NCI-H187 (cell line): ENCODE measurements at regions not wholly inside any gene's neighbourhood (a gene's known extent, or its start where the extent isn't known, plus 50 kb on each side); places are given as distances from the start of the nearest gene placed in this dataset.
A peak's percentile ranks its signal among the peaks of the same experiment; 100 is the strongest.
"Not testable (repeated sequence)": the region's sequence is repeated elsewhere in the genome, so short reads cannot be mapped to it uniquely, and the experiment has no call there.

Experiments
- DNase-seq, 2 experiments: peaks; one replicate each; lab custom pipeline; 2025; lab: John Stamatoyannopoulos, UW

DNA sequence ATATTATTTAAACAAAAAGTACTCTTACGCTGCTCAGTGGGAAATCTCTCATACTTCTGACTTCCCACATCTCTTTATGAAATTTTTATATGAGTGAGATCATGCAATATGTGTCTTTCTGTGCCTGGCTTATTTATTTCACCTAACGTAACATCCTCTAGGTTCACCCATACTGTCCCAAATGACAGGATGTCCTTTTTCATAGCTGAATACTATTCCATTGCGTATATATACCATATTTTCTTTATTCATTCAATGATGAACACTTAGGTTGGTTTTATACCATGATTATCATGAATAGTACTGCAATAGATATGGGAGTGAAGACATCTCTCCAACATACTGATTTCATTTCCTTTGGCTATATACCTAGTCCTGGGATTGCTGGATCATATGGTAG is 57.8 kb upstream of the TPP2 start:
- no peak for DNase-seq

DNA sequence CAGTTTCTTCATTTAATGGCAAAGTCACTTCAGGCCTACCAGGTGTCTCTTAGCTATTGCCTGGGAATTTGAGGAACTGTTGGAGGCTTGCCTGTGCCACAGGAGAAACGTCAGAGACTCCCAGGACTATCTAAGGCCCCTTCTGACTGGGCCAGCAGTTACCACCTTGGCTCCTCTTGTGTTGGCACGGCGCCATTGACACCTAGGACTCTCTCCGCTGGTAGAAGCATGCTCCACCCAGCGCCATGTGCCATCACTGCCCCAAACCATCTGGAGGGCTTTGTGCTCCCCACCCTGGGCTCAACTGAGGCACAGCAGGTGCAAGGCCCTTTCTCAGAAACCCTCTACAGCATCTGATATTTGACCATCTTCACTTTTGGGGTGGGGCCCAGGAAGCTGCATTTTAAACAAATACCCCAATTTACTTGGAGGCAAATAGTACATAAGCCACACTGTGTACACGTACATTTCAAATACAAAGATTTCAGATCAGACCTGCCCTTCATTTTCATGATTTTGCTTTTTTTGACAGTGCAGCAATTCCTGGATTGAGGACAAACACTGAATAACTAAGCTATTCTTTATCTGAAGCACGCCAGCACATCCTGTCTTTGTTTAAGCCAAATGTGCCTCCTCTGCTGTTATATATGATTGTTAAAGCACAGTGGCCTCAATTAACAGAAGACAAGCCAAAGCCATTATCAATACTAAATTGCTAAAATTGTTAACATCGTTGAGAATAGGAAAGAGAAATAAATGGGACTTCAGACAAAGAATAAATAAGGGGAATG is 59.9 kb upstream of the TPP2 start:
- DNase-seq: no peak

DNA sequence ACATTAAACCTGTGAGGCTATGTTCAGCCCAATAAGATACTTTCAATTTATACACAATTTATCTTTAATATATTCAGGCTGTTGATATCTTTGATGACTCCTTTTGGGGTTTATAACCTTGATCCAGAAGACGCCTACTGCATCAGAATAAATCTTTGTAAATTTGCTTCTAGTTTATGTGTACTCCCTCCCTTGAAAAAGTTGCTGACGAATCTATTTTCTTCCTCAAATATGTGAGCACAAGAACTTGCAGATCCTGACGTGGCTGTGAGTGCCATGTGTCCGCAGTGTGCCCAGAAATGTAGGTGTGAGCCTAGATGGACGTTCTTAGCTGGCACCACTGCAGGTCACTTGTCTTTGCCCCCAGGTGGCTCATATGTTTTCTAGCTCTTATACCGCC is 60.6 kb upstream of the TPP2 start:
- no peak for DNase-seq

DNA sequence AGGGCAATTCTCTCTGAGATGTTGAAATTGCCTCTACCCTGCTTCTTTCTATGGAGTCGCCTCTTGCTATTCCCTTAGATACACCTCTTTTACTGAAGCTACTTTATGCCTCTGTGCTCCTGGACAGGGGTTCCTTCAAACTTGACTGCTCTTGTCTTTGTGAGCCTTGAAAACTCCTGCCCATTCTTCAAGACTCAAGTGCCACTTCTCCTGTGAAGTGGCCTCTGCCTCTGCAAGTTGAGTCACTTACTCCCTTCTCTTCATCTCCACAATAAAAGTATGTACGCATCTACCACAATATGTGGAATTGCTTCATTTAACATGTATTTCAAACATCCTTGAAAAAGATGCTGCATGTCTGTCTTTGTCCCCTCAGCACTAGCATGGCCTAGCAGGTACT is 66.0 kb upstream of the TPP2 start:
- peak; percentile 56 to 82 for DNase-seq

DNA sequence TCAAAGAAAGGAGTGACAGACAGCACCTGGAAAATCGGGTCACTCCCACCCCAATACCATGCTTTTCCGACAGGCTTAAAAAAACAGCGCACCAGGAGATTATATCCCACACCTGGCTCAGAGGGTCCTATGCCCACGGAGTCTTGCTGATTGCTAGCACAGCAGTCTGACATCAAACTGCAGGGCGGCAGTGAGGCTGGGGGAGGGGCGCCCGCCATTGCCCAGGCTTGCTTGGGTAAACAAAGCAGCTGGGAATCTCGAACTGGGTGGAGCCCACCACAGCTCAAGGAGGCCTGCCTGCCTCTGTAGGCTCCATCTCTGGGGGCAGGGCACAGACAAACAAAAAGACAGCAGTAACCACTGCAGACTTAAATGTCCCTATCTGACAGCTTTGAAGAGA is 74.5 kb upstream of the TPP2 start:
- not testable (repeated sequence) for DNase-seq

DNA sequence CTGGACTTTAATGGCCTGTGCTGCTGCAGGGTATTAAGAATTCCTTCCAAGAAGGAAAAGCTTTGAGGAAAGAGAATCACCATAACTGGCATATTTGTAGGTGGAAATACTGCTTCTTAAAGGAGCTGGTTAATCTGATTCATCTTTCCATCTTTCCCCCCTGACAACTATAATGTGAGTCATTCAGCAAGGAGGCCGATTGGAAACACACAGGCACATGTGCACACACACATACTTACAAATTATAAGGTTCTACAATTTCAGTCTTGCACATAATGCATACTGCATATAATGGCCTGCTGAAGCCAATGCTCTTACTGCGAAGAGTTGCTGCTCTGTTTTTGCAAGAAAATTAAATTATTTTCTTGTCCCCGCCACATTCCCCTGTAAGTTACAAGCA is 78.8 kb upstream of the TPP2 start:
- no peak for DNase-seq

DNA sequence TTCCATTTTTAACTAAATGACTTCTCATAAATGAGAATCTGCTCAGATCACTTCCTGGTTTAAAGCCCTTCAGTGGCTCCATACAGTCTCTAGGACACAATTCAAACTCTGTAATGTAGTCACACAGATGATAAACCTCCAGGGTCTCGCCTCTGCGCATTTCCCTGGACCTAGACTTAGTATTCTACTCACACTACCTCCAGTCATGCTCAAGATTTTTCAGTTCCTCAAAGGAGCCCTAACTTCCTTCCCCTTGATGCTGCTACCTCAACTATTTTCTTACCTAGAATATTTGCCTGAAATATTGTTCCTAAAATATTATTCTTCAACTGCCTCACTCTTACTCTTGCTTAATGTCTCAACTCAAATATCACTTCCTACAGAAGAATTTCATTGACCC is 86.7 kb upstream of the TPP2 start:
- no peak for DNase-seq

DNA sequence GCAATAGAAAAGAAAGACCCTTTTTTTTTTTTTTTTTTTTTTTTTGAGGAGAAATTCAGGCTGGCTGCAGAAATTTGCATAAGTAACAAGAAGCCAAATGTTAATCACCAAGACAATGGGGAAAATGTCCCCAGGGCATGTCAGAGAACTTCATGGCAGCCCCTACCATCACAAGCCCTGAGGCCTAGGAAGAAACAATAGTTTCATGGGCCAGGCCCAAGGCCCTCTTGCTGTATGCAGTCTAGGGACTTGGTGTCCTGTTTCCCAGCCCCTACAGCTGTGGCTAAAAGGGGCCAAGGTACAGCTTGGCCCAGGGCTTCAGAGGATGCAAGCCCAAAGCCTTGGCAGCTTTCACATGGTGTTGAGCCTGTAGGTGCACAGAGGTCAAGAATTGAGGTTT is 88.4 kb upstream of the TPP2 start:
- no peak for DNase-seq

DNA sequence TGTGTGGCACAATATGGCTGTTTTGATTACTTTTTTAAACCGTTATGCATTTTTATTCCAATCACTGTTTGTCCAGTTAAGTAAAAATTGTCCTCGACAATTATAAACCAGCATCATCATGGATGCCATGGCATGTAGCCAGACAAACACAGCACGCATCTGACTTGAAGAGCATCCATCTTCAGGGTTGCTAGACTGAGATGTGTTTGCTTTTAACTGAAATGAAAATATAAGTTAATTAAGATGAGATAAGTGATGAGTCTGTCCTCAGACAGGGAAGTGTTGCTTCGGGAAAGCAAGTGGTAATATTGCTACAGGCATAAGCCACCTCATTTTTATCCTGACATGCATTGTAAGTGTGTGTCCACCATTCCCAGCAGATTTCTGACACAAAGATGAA is 92.8 kb upstream of the TPP2 start:
- no peak for DNase-seq

DNA sequence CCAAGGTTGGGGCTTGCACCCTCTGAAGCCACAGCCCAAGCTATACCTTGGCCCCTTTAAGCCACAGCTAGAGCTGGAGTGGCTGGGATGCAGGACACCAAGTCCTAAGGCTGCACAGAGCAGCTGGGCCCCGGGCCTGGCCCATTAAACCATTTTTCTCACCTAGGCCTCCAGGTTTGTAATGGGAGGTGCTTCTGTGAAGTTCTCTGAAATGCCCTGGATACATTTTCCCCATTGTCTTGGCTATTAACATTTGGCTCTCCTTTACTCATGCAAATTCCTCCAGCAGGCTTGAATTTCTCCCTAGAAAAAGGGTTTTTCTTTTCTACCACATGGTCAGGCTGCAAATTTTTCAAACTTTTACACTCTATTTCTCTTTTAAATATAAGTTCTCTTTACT is 93.8 kb upstream of the FGF14 start:
- no peak for DNase-seq

DNA sequence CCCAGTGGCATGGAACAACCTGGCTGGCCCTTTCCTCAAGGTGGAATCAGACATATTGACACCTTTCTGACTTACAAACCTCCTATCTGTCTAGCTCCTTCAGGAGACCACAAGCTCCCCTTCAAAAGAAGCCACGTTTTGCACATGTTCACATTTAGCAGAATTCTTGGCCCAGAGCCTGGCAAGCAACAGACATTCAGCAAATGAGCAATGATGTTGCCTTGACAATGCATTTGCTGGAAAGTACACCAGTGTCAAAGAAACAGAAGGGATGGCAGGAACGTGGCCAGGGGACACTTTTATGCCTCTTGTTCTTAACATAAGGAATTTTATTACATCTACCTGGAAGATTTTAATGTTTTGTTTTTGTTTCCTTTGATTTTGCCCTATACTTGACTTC is 85.5 kb upstream of the FGF14 start:
- DNase-seq: no peak

DNA sequence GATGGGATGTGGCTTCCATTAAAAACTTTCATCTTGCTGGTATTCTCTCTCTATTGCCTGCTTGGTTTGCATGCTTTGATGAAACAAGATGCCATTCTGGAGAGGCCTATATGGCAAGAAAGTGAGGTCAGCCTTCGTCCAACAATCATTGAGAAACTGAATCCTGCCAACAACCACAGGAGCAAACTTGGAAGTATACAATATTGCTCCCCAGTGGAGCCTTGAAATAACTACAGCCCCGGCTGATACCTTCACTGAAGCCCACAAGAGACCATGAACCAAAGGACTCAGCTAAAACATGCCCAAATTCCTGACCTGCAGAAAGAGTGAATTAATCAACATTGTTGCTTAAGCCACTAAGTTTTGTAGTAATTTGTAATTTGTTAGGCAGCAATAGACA is 82.5 kb upstream of the FGF14 start:
- no peak for DNase-seq

DNA sequence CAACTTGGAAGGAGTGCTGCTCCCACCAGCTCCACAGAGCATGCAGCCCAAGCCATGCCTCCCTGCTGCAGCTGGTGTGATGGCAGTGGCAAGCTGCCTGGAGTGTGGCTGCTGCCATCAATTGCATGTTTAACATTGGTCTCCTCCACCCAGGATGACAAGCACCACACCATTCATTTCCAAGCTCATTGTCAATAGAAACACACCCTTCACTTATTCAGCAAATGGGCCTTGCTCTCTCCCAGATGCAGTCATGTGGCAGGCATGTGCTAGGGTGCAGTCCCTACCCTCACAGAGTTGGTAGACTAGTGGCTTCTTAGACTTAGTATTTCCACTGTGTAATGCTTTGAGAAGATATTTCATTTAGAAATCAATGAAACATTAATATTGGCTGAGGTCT is 70.8 kb upstream of the FGF14 start:
- no peak for DNase-seq

DNA sequence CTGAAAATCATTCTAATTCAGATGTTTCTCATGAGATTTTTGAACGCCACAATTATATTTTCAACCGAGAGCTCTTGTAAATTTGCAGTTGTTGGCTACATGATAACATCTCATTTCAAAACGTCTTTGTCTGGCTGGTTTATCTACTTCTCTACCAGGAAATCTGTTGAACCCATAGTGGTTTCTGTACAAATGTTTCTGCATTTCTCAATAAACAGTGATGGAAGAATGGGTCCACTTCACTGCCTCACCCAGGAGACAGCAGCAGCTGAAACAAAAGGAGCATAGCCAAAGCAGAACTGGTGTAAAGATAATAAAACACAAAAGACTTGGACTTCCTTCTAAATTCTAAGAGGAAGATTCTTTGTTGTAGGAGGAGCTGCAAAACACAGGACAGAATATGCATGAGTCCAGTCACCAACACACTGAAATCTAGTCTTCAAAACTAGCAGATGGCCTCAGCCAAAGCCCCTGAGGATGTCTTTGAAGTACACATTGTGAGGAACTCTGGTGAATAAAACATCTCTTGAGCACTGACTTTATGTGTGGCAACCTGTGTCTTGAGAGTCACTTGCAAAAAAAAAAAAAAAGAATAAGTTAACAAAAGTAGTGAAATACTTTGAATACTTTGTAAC is 68.6 kb upstream of the FGF14 start:
- no peak for DNase-seq

DNA sequence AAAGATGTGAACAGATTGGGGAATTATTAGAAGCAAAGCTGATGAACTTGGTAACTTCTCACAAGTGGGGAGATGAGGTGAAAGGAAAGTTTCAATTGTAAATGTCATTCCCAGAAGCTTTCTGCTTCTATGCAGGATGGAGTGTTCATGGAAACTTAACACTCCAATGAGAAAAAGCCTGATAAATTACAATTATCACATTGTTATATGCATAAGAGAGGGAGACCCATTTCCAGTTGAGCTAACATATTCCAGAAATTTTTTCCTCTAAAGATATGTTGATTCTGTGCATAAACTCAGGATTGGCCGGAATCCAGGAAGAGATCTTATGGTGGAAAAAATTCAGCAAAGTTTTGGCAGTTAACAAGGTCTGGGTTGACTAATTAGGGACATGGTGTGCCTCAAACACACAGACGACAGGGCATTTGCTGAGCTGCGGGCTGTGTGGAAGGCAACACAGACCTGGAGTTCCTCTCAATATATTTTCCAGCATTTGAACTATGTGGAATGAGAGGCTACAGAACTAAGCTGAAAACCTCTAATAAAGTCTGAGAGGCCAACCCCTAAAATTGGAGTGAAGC is 64.9 kb upstream of the FGF14 start:
- no peak for DNase-seq

DNA sequence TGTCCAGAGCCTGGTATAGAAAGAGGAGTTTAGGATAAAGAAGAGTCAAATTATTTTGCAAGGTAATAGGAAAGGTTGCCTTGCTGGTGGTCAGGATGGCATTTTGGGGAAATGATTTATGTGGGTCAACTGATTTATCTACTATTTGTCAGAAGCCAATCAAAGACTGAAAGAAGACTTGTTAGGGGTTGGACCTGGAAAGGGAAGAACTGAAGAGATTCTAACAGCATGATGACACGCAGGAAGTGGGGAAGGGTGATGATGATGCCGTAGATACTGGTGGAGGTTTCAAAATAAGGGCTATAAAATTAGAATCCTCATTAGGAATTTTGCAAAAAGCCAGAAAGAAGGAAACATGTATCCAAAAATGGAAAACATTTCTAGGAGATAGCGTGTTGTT is 60.7 kb upstream of the FGF14 start:
- no peak for DNase-seq

DNA sequence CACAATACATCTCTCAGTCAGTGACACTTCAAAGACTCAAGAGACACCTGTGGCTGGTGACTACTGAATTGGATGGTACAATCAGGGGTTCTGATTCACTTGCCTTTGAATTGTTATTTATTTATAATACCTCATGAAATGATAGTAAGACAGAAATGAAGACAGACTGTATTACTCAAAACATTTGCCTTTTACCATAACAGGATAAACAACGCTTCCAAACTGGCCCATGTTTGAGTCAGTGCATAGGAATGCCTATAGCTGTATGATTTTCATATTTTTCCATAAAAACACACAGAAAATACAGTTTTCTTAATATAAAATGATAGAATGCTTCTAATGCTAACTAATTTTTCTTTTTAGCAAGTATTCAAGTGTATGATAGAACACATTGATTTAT is 59.5 kb upstream of the FGF14 start:
- no peak for DNase-seq

DNA sequence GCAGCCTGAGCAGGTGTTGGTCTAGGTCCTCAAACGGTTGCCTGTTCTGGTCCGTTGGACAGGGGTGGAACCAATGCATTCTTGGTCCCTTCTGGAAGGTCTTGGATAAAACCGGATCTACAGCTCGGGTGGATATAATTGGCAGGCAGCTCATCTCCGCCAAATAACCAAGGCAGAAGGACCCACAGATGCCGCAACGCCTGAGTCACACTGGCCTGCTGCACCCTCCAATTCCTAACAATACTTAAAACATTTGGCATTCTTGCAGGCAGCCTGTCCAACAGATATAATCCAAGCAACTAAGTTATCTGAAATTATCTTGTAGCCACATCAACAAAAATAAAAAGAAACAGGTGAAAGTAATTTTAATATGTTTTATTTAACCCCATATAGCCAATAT is 59.0 kb upstream of the FGF14 start:
- no peak for DNase-seq

DNA sequence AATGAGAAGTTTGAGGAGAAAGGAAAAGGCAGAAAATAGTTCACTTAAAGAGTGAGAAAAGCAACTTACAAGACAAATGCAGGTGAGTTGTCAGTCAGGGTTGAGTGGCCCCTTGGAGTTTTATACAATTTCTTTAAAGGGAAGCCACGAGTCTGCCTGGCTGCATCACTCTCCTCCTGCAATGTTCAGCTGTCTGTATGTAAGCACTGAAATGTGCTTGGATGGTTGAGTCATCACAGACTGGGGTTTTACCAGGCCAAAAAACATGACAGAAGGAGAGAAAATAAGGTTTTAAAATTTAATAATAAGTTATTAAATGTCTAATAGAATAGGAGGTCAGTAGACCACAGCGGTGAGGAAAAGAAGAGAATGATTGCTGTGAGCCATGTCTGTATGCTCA is 51.0 kb upstream of the FGF14 start:
- no peak for DNase-seq
